Trophoblast cell (in vitro differentiated cells and primary cell): ENCODE measurements at regions not wholly inside any gene's neighbourhood (a gene's known extent, or its start where the extent isn't known, plus 50 kb on each side); places are given as distances from the start of the nearest gene placed in this dataset.
A peak's percentile ranks its signal among the peaks of the same experiment; 100 is the strongest.

Experiments
- DNase-seq, 2 donors: peaks; one replicate each; pipeline ENCODE4 v3.0.0-alpha.2; 2016
- H2AFZ ChIP-seq: 2 replicates; pipeline ENCODE4 v1.6.1; 2013; ENCODE audit warnings: low read length, moderate library complexity, mild to moderate bottlenecking; ENCODE audit not compliant: insufficient read depth, poor library complexity
- H2AK5ac ChIP-seq: 2 replicates; pipeline ENCODE4 v1.6.1; 2013; ENCODE audit warnings: mild to moderate bottlenecking, low read length
- H2BK120ac ChIP-seq: 2 replicates; pipeline ENCODE4 v1.6.1; 2013; ENCODE audit warnings: low read length, mild to moderate bottlenecking, moderate library complexity; ENCODE audit not compliant: insufficient read depth, poor library complexity
- H2BK12ac ChIP-seq: 2 replicates; pipeline ENCODE4 v1.6.1; 2013; ENCODE audit warnings: mild to moderate bottlenecking, low read length, moderate library complexity
- H2BK5ac ChIP-seq: 2 replicates; pipeline ENCODE4 v1.6.1; 2013; ENCODE audit warnings: low read length, low read depth, moderate library complexity, mild to moderate bottlenecking; ENCODE audit not compliant: poor library complexity
- H3K14ac ChIP-seq: 2 replicates; pipeline ENCODE4 v1.6.1; 2013; ENCODE audit warnings: mild to moderate bottlenecking, low read length
- H3K18ac ChIP-seq: 2 replicates; pipeline ENCODE4 v1.6.1; 2013; ENCODE audit warnings: mild to moderate bottlenecking, low read length
- H3K23ac ChIP-seq: 2 replicates; pipeline ENCODE4 v1.6.1; 2013; ENCODE audit warnings: low read length
- H3K27ac ChIP-seq: 2 replicates; pipeline ENCODE4 v1.5.1; 2013; ENCODE audit warnings: low read depth, mild to moderate bottlenecking, inconsistent platforms, low read length, moderate library complexity
- H3K27me3 ChIP-seq: 2 replicates; pipeline ENCODE4 v1.6.1; 2013; ENCODE audit warnings: inconsistent platforms, mild to moderate bottlenecking, low read length, moderate library complexity; ENCODE audit not compliant: insufficient read depth
- H3K36me3 ChIP-seq, 2 experiments: 1 replicate in 1 of 2; 2 replicates in 1 of 2; pipeline ENCODE4 v1.6.1; 2013; ENCODE audit warnings: low read length in 2 of 2, mild to moderate bottlenecking in 2 of 2, moderate library complexity in 1 of 2; ENCODE audit not compliant: insufficient read depth in 2 of 2, control insufficient read depth in 1 of 2
- H3K4ac ChIP-seq: 2 replicates; pipeline ENCODE4 v1.6.1; 2013; ENCODE audit warnings: low read depth, mild to moderate bottlenecking, low read length, moderate library complexity
- H3K4me1 ChIP-seq, 2 experiments: 1 replicate in 1 of 2; 2 replicates in 1 of 2; pipeline ENCODE4 v1.6.1; 2013; ENCODE audit warnings: low read length in 2 of 2, mild to moderate bottlenecking in 2 of 2, moderate library complexity in 1 of 2; ENCODE audit not compliant: insufficient read depth in 2 of 2, control insufficient read depth in 1 of 2
- H3K4me2 ChIP-seq: 2 replicates; pipeline ENCODE4 v1.6.1; 2013; ENCODE audit warnings: inconsistent platforms, mild to moderate bottlenecking, low read length, moderate library complexity
- H3K4me3 ChIP-seq: 2 replicates; pipeline ENCODE4 v1.5.1; 2013; ENCODE audit warnings: mild to moderate bottlenecking, low read depth, low read length, inconsistent platforms
- H3K79me1 ChIP-seq: one replicate; pipeline ENCODE4 v1.6.1; 2013; ENCODE audit warnings: low read length
- H3K79me2 ChIP-seq: 2 replicates; pipeline ENCODE4 v1.6.1; 2013; ENCODE audit warnings: low read length, mild to moderate bottlenecking; ENCODE audit not compliant: control insufficient read depth, insufficient read depth, poor library complexity
- H3K9ac ChIP-seq: 2 replicates; pipeline ENCODE4 v1.6.1; 2013; ENCODE audit warnings: mild to moderate bottlenecking, low read length
- H3K9me3 ChIP-seq: 2 replicates; pipeline ENCODE4 v1.6.1; 2013; ENCODE audit warnings: low read depth, mild to moderate bottlenecking, control low read depth, inconsistent platforms, low read length; ENCODE audit not compliant: insufficient read depth
- H4K12ac ChIP-seq: 2 replicates; pipeline ENCODE4 v1.6.1; 2013; ENCODE audit warnings: low read depth, mild to moderate bottlenecking, low read length, moderate library complexity
- H4K8ac ChIP-seq: 2 replicates; pipeline ENCODE4 v1.6.1; 2013; ENCODE audit warnings: low read depth, mild to moderate bottlenecking, low read length, moderate library complexity
- H4K91ac ChIP-seq: one replicate; pipeline ENCODE4 v1.6.1; 2013; ENCODE audit warnings: low read depth, mild to moderate bottlenecking, low read length, moderate library complexity
- WGBS: extraction: QIAGEN DNeasy Blood & Tissue Kit; methylation state at CpG from one replicate; pipeline ENCODE4 v1.1.7; 2013; ENCODE audit warnings: missing lambda C conversion rate; ENCODE audit not compliant: insufficient read length, insufficient coverage; ENCODE audit errors: extremely low coverage; 5-methylcytosine and 5-hydroxymethylcytosine counted together

DNA sequence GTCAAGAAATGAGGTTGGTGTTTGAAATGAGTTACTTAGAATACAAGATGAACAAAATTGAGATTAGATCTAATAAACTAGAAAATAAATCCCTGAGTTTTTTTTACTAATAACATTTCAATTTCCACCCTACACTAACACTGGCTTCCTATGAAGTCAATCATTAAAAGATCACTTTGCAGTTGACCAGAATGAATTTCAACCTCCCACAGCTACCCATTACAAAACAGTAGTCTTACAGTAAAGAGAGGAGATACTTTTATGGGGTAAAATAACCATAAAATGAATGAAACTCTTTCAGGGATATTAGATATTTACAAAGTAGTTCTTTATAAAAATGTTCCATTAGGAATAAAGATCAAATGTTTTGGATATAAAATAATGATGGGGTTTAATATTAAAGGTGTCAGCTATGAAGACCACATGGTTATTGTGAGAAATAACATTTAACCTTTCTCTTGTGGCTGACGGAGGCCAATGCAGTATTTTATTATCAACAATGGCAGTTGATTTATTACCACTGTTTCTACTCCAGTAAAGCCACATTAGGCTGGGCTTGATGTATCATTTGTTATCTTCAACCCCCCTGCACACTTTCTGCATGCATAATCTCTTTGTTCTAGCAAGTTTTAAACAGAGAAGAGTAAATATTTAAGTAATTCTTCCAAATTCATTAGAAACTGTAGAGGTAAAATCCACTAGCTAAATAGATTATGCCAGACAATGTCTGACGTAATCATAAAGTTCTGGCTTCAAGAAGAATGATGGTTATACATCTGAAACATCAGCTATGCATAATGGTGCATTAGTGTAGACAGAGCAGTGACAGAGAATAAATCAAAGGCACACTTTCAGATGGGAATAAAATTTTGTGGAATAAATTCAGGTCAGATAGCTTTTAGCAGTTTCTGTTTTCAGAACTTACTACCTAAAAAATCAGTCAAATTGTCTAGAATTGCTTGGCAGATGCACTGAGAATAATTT lies 516.6 kb downstream of the PCDH18 start:
- Histone ChIP-seq H3K14ac (no peak overlapping the region), H3K79me1 (no peaks in the 10 kb centered on the region), H4K8ac (no peak overlapping the region), H3K4me3 (no peak overlapping the region), H3K23ac (no peak overlapping the region), H2AK5ac (no peak overlapping the region), H3K27me3 (no peaks in the 10 kb centered on the region), H3K4me1 (no peaks in the 10 kb centered on the region), H3K9me3 (no peaks in the 10 kb centered on the region), H3K27ac (no peak overlapping the region), H2AFZ (no peak overlapping the region), H4K91ac (no peak overlapping the region), H3K18ac (no peak overlapping the region), H3K4me2 (no peak overlapping the region), H3K36me3 (no peaks in the 10 kb centered on the region), H3K4ac (no peak overlapping the region), H2BK5ac (no peak overlapping the region), H3K79me2 (no peaks in the 10 kb centered on the region), H2BK12ac (no peak overlapping the region), H3K9ac (no peak overlapping the region), H4K12ac (no peak overlapping the region), H2BK120ac (no peak overlapping the region)
- DNase-seq = no peak
- WGBS = no CpG with 5 or more reads among the region's 2 CpGs

DNA sequence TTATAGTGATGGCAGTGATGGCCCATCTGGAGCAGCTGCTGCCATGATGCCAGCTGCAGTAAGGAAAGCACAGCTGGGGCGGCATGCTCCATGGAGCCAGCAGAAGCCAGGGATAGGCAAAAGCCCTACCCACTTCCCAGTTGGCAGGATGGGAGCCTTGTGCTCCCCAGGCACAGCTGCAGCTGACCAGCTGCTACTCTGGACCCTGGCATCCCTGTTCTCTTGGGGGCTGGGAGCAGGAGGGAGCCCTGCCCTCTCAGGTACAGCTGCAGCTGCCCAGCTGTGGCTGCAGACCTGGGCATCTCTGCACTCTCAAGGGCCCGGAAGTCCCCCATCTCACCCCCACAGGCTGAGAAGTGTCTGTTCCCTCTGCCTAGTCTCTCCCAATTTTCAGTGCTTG lies 531.9 kb downstream of the PCDH18 start:
- H4K12ac ChIP-seq = no peak overlapping the region
- no peak overlapping the region for H3K4me3 ChIP-seq
- H2AK5ac ChIP-seq = no peak overlapping the region
- no peaks in the 10 kb centered on the region for H3K79me2 ChIP-seq
- H3K36me3 ChIP-seq = no peaks in the 10 kb centered on the region
- H2BK5ac ChIP-seq = no peak overlapping the region
- peaks cover 15% of the 10 kb centered on the region for H3K9me3 ChIP-seq
- no peak overlapping the region for H3K4me2 ChIP-seq
- H3K4ac ChIP-seq = no peak overlapping the region
- no peak overlapping the region for H3K18ac ChIP-seq
- H3K9ac ChIP-seq = no peak overlapping the region
- no peak overlapping the region for H3K23ac ChIP-seq
- no peaks in the 10 kb centered on the region for H3K79me1 ChIP-seq
- no peak overlapping the region for H3K14ac ChIP-seq
- H2BK12ac ChIP-seq = no peak overlapping the region
- no peak overlapping the region for H4K91ac ChIP-seq
- H3K27me3 ChIP-seq = no peaks in the 10 kb centered on the region
- H2AFZ ChIP-seq = no peak overlapping the region
- DNase-seq = no peak
- H3K27ac ChIP-seq = no peak overlapping the region
- no peak overlapping the region for H4K8ac ChIP-seq
- no peaks in the 10 kb centered on the region for H3K4me1 ChIP-seq
- no peak overlapping the region for H2BK120ac ChIP-seq
- no CpG with 5 or more reads among the region's 2 CpGs for WGBS

GRCh38 chr4:136992032-136992431 lies 540.3 kb downstream of the PCDH18 start:
- no peak overlapping the region for H4K12ac ChIP-seq
- H2AK5ac ChIP-seq = no peak overlapping the region
- no peaks in the 10 kb centered on the region for H3K27me3 ChIP-seq
- no peak overlapping the region for H3K18ac ChIP-seq
- no peak overlapping the region for H3K4me2 ChIP-seq
- H3K9ac ChIP-seq = no peak overlapping the region
- DNase-seq = no peak
- no peak overlapping the region for H3K14ac ChIP-seq
- H3K79me2 ChIP-seq = no peaks in the 10 kb centered on the region
- no peak overlapping the region for H4K91ac ChIP-seq
- no peak overlapping the region for H2BK12ac ChIP-seq
- H2BK5ac ChIP-seq = no peak overlapping the region
- H3K9me3 ChIP-seq = no peaks in the 10 kb centered on the region
- no peaks in the 10 kb centered on the region for H3K79me1 ChIP-seq
- H2BK120ac ChIP-seq = no peak overlapping the region
- no peak overlapping the region for H2AFZ ChIP-seq
- H3K23ac ChIP-seq = no peak overlapping the region
- no peak overlapping the region for H3K4me3 ChIP-seq
- WGBS = no CpG with 5 or more reads among the region's 3 CpGs
- H3K27ac ChIP-seq = no peak overlapping the region
- no peaks in the 10 kb centered on the region for H3K4me1 ChIP-seq
- no peak overlapping the region for H3K4ac ChIP-seq
- no peak overlapping the region for H4K8ac ChIP-seq
- H3K36me3 ChIP-seq = no peaks in the 10 kb centered on the region

GRCh38 chr4:136985683-136986082 lies 546.6 kb downstream of the PCDH18 start:
- no peaks in the 10 kb centered on the region for H3K9me3 ChIP-seq
- WGBS = no CpG with 5 or more reads among the region's 1 CpG
- H3K14ac ChIP-seq = no peak overlapping the region

More at GRCh38 chr4:136985683-136986082, 546.6 kb downstream of the PCDH18 start:
- no peak overlapping the region for H3K4me2 ChIP-seq
- H4K8ac ChIP-seq = no peak overlapping the region
- H3K4me1 ChIP-seq = no peaks in the 10 kb centered on the region
- H4K91ac ChIP-seq = no peak overlapping the region
- H2BK5ac ChIP-seq = no peak overlapping the region
- no peak overlapping the region for H2BK12ac ChIP-seq
- H3K23ac ChIP-seq = no peak overlapping the region
- H4K12ac ChIP-seq = no peak overlapping the region
- H3K79me2 ChIP-seq = no peaks in the 10 kb centered on the region
- H3K9ac ChIP-seq = no peak overlapping the region
- H3K4ac ChIP-seq = no peak overlapping the region
- H3K4me3 ChIP-seq = no peak overlapping the region
- H2BK120ac ChIP-seq = no peak overlapping the region
- H3K27ac ChIP-seq = no peak overlapping the region
- H3K36me3 ChIP-seq = no peaks in the 10 kb centered on the region
- peak; percentile 6 to 76 for DNase-seq
- H2AK5ac ChIP-seq = no peak overlapping the region
- no peaks in the 10 kb centered on the region for H3K79me1 ChIP-seq
- H2AFZ ChIP-seq = no peak overlapping the region
- no peak overlapping the region for H3K18ac ChIP-seq
- no peaks in the 10 kb centered on the region for H3K27me3 ChIP-seq
